Upper lobe of right lung (tissue), 1 donor: ENCODE measurements at regions not wholly inside any gene's neighbourhood (a gene's known extent, or its start where the extent isn't known, plus 50 kb on each side); places are given as distances from the start of the nearest gene placed in this dataset.

ENCODE experiments used
- ATAC-seq: fragments of 200-7000 bp; cut with Tn5 transposase; one replicate; pipeline ENCODE4 v1.9.1; 2020; ENCODE audit warnings: mild to moderate bottlenecking, moderate library complexity
- DNase-seq: peaks from one replicate; pipeline ENCODE4 v3.0.0-alpha.2; 2020
- H3K27ac ChIP-seq: fragments of 200-600 bp; one replicate; pipeline ENCODE4 v1.8.0; 2022
- H3K27me3 ChIP-seq: fragments of 200-600 bp; one replicate; pipeline ENCODE4 v1.8.0; 2022; ENCODE audit warnings: mild to moderate bottlenecking
- H3K36me3 ChIP-seq: fragments of 200-600 bp; one replicate; pipeline ENCODE4 v1.8.0; 2022
- H3K4me1 ChIP-seq: fragments of 200-600 bp; one replicate; pipeline ENCODE4 v1.8.0; 2022
- H3K4me3 ChIP-seq: fragments of 200-600 bp; one replicate; pipeline ENCODE4 v1.8.0; 2022; ENCODE audit warnings: mild to moderate bottlenecking
- H3K9me3 ChIP-seq: fragments of 200-600 bp; one replicate; pipeline ENCODE4 v1.8.0; 2022
- intact Hi-C: fragments of 100-400 bp; cut with DNase I; formaldehyde crosslinking; loops from one replicate; pipeline ENCODE4 v1.11.0; 2022
- TF ChIP-seq, protein P1 (sequence below): fragments of 200-600 bp; IDR thresholded peaks from one replicate; pipeline ENCODE4 v1.8.0; 2022; ENCODE audit warnings: antibody characterized with exemption
- donor health status: DM: no; HTN: yes; CAD: no; lungs with severe emphysema.

DNA sequence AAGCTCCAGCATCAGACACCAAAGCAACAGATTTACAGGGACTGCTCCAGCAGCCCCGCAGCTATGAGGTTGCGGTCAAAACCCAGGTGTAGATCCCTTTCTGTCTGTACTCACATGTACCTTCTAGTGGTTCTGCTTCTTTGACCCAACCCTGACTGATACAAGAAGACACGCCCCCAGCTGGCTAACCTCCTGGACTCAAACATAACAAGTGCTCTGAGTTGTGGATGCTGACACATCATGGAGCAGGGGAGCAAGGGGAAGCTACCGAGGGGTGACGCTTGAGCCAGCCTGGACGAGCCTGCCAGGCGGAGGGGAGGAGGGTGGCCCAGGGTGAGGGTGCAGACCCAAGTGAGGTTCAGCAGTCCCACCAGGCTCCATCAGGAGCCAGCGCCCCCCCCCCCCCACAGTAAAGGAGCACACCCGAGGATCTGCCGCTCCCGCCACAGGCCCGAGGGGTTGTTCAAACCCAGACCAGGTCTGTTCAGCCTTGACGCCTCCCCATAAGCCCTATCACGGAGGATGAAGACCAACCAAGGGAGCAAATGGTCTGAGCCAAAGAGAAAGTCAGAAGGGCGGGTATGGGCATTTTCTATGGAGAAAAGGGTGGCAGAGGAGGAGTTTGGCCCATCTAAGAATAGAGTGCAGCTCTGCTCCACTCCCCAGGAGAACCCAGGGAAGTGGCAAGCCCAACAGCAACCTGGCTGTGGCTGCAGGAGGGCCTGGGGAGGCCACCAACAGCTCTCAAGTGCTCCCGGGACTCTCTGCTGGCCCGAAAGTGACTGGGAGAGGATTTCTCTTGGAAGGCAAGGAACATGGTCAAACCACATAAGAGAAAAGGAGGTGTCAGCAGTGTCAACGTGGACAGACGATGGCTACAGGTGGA, 229.4 kb downstream of the BCL11B start:
- DNase-seq (no peak), ATAC-seq (no peak)
- no peaks in the 10 kb centered on the region for H3K27me3 ChIP-seq
- no peaks in the 10 kb centered on the region for H3K9me3 ChIP-seq
- H3K4me1 ChIP-seq: no peaks in the 10 kb centered on the region
- no peaks in the 10 kb centered on the region for H3K36me3 ChIP-seq
- H3K27ac ChIP-seq: no peak overlapping the region
- no peak overlapping the region for H3K4me3 ChIP-seq
- TF ChIP-seq, protein P1, sequence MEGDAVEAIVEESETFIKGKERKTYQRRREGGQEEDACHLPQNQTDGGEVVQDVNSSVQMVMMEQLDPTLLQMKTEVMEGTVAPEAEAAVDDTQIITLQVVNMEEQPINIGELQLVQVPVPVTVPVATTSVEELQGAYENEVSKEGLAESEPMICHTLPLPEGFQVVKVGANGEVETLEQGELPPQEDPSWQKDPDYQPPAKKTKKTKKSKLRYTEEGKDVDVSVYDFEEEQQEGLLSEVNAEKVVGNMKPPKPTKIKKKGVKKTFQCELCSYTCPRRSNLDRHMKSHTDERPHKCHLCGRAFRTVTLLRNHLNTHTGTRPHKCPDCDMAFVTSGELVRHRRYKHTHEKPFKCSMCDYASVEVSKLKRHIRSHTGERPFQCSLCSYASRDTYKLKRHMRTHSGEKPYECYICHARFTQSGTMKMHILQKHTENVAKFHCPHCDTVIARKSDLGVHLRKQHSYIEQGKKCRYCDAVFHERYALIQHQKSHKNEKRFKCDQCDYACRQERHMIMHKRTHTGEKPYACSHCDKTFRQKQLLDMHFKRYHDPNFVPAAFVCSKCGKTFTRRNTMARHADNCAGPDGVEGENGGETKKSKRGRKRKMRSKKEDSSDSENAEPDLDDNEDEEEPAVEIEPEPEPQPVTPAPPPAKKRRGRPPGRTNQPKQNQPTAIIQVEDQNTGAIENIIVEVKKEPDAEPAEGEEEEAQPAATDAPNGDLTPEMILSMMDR: no peak
- intact Hi-C loops: no loop called here

DNA sequence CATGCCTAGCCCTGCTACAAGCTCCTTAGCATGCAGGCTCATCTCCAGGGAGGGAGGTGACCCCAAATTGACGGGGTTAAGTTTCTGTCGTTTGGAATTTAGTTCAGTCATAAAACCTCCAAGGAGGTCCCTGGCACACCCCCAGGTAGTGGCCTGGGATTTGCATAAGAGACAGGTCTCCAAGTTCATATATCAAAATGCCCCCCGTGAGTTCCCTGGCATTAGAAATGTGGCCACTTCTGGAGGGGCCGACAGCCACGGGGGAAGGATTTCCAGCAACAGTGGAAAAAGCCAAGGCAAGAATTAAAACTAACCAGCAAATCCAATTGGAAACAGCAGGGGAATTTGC, 228.8 kb downstream of the BCL11B start:
- Histone ChIP-seq H3K36me3 (no peaks in the 10 kb centered on the region), H3K27ac (no peak overlapping the region), H3K4me3 (no peak overlapping the region), H3K27me3 (no peaks in the 10 kb centered on the region), H3K4me1 (no peaks in the 10 kb centered on the region), H3K9me3 (no peaks in the 10 kb centered on the region)
- DNase-seq (no peak), ATAC-seq (no peak)
- intact Hi-C loops: no loop called here
- TF ChIP-seq, protein P1: no peak

DNA sequence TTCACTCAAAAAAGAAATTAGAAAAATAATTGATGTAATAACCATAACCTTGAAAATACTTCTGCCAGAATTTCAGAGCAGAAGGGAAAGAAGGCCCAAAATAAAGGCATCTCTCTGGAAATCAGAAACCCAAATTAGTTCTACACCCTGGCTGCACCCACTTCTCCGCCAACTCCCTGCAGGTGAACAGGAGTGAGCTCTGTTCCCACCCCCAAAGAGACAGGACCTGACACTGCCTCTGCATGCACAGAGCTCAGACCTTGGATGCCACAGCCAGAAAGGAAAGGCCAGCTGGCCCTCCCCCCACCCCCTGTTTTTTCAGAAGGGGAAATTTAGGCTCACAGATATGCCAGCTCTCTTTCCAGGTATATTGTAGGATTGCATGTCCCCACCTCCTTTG, 228.2 kb downstream of the BCL11B start:
- intact Hi-C loops: no loop called here
- H3K36me3 ChIP-seq: no peaks in the 10 kb centered on the region
- no peaks in the 10 kb centered on the region for H3K4me1 ChIP-seq
- no peak overlapping the region for H3K27ac ChIP-seq
- DNase-seq (no peak), ATAC-seq (no peak)
- no peaks in the 10 kb centered on the region for H3K9me3 ChIP-seq
- H3K4me3 ChIP-seq: no peak overlapping the region
- H3K27me3 ChIP-seq: no peaks in the 10 kb centered on the region
- TF ChIP-seq, protein P1: no peak

DNA sequence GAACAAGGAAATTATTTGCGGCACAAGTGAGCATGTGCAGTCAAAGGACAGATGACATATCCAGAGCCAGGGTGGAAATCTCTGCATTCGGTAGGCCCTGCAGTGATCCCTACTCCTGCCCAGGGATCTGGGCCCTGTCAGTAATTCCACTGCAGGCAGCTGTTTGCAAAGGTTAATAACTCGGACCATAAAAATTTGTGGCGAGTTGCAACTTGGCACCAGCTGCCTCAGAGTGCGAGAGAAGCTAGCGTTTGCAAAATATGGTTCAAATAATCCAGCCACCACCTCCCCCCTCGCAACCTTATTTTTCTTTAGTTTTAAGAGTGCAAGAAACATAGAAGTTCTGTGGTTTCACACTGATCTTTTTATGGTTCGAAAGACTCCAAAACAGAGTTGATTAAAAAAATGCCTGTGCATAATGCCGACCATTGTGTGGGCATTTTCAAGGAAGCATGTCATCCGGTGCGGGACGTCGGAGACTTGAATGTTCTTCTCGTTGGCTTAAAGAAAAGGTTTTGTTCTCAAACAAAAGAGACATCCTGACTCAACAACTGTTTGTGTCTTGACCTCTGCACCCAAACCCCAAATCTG, 224.5 kb downstream of the BCL11B start:
- no peak overlapping the region for H3K4me3 ChIP-seq
- no peak for DNase-seq
- H3K4me1 ChIP-seq: no peaks in the 10 kb centered on the region
- H3K27me3 ChIP-seq: no peaks in the 10 kb centered on the region
- ATAC-seq: no peak
- no peak overlapping the region for H3K27ac ChIP-seq
- intact Hi-C loops: no loop called here
- H3K9me3 ChIP-seq: no peaks in the 10 kb centered on the region
- no peaks in the 10 kb centered on the region for H3K36me3 ChIP-seq
- TF ChIP-seq, protein P1: no peak

DNA sequence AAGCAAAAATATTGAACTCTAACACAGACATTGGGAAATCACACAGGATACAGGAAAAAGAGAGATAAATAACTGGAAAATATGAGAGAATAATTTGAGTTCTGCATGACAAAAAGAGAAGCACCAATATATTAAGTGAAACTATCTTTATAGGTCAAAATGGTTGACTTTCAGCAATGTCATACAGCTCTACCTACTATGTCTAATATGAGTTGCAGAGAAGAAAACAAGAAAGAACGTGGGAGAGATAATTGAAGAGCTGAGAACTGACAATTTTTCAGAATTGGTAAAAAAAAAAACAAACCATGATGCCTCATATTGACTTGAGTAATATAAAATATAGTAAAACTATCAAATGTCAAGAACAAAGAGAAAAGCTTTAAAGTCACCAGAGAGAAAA, 221.7 kb downstream of the BCL11B start:
- H3K4me1 ChIP-seq: no peaks in the 10 kb centered on the region
- H3K27me3 ChIP-seq: no peaks in the 10 kb centered on the region
- DNase-seq: no peak
- no peak overlapping the region for H3K4me3 ChIP-seq
- H3K27ac ChIP-seq: no peak overlapping the region
- TF ChIP-seq, protein P1: no peak
- ATAC-seq: no peak
- H3K36me3 ChIP-seq: no peaks in the 10 kb centered on the region
- no peaks in the 10 kb centered on the region for H3K9me3 ChIP-seq
- intact Hi-C loops: no loop called here
